ENCODE measurements at regions not wholly inside any gene's neighbourhood (a gene's known extent, or its start where the extent isn't known, plus 50 kb on each side); places are given as distances from the start of the nearest gene placed in this dataset.

DNA sequence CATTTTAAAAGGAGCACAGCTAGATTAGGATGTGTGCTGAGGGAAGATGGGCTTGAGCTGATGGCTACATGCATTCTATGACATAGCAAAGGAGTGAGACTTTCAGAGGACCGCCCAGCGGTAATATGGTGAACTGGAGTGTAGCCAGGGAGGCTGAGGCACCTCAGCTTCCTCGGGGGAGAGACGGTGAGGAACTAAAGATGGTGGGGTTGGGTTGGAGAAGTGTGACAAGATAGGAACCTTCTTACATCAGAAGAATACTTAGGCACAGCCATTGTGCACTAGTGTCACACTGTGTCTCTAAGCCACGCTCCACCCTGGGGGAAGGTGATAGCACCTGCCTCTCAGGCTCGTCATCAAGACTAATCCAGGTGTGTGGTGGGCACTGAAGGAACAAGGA is 118.0 kb upstream of the IRX2 start:
- CTCF ChIA-PET = no interaction called here
- Histone ChIP-seq H3K9me3 (ENCODE audit: control insufficient read depth, insufficient read depth, low read depth, low read length) (no peaks in the 10 kb centered on the region), H3K4me3 (ENCODE audit: low read depth in 2 of 2, low read length in 2 of 2) (no peak overlapping the region), H3K4me1 (ENCODE audit: control insufficient read depth, insufficient read depth, low read length) (no peaks in the 10 kb centered on the region), H3K36me3 (ENCODE audit: control insufficient read depth, insufficient read depth, low read length) (no peaks in the 10 kb centered on the region), H3K27ac (ENCODE audit: low read length) (no peak overlapping the region), H3K27me3 (ENCODE audit: control insufficient read depth, insufficient read depth, low read length) (no peaks in the 10 kb centered on the region)
- POLR2A ChIA-PET = no interaction called here
- no peak for DNase-seq (ENCODE audit: low read depth, low spot score)
- intact Hi-C loops (cut with micrococcal nuclease; ENCODE audit: unreplicated experiment) = no loop called here
- ATAC-seq = no peak
- no peak for TF ChIP-seq TCF7L2 (IDR thresholded peaks at IDR 0.05; ENCODE audit: low read depth, low read length)
- TF ChIP-seq, protein P1, sequence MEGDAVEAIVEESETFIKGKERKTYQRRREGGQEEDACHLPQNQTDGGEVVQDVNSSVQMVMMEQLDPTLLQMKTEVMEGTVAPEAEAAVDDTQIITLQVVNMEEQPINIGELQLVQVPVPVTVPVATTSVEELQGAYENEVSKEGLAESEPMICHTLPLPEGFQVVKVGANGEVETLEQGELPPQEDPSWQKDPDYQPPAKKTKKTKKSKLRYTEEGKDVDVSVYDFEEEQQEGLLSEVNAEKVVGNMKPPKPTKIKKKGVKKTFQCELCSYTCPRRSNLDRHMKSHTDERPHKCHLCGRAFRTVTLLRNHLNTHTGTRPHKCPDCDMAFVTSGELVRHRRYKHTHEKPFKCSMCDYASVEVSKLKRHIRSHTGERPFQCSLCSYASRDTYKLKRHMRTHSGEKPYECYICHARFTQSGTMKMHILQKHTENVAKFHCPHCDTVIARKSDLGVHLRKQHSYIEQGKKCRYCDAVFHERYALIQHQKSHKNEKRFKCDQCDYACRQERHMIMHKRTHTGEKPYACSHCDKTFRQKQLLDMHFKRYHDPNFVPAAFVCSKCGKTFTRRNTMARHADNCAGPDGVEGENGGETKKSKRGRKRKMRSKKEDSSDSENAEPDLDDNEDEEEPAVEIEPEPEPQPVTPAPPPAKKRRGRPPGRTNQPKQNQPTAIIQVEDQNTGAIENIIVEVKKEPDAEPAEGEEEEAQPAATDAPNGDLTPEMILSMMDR (IDR thresholded peaks at IDR 0.05) = no peak
- TF ChIP-seq, protein P2, sequence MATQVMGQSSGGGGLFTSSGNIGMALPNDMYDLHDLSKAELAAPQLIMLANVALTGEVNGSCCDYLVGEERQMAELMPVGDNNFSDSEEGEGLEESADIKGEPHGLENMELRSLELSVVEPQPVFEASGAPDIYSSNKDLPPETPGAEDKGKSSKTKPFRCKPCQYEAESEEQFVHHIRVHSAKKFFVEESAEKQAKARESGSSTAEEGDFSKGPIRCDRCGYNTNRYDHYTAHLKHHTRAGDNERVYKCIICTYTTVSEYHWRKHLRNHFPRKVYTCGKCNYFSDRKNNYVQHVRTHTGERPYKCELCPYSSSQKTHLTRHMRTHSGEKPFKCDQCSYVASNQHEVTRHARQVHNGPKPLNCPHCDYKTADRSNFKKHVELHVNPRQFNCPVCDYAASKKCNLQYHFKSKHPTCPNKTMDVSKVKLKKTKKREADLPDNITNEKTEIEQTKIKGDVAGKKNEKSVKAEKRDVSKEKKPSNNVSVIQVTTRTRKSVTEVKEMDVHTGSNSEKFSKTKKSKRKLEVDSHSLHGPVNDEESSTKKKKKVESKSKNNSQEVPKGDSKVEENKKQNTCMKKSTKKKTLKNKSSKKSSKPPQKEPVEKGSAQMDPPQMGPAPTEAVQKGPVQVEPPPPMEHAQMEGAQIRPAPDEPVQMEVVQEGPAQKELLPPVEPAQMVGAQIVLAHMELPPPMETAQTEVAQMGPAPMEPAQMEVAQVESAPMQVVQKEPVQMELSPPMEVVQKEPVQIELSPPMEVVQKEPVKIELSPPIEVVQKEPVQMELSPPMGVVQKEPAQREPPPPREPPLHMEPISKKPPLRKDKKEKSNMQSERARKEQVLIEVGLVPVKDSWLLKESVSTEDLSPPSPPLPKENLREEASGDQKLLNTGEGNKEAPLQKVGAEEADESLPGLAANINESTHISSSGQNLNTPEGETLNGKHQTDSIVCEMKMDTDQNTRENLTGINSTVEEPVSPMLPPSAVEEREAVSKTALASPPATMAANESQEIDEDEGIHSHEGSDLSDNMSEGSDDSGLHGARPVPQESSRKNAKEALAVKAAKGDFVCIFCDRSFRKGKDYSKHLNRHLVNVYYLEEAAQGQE (IDR thresholded peaks at IDR 0.05; ENCODE audit: insufficient read depth in 1 of 2, low read depth in 2 of 2, low read length in 1 of 2) = no peak
- no peak for TF ChIP-seq SIN3A (IDR thresholded peaks at IDR 0.05; ENCODE audit: borderline replicate concordance, insufficient read depth, low read depth, low read length)
- TF ChIP-seq POLR2AphosphoS5 (IDR thresholded peaks at IDR 0.05; ENCODE audit: low read depth, low read length) = no peak
- in situ Hi-C loops (cut with HindIII; ENCODE audit: low pct_unique_long_range_greater_than_20kb, low sequenced_read_pairs) = no loop called here
- no TSS peak for BruUV-seq (replicated peaks)

DNA sequence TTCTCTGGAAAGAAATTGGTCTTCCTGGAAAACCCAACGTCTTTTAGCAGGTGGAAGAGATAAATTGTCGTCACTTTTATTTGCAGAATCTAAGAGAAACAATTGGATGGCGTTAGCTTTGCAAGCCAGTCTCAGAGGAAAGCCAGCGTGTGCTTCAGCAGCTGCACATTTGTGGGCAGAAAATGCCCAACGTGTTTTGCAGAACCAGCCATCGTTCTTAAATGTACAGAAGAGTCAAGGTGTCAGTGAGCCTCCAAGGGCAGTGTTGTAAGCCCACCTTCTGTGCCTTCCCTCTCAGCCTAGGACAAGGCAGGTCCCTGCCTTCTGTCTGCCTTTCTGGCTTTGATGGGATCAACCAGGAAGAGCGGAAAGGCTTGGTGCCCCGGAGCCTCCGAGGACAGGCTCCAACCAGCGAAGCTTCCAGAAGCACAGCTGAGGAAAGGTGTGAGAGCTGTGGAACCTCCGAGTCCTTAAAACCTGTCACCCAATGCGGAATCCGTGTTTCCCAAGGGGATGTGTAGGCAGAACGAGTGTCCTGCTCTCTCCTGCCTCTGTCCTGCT is 116.0 kb upstream of the IRX2 start:
- ATAC-seq (no peak), DNase-seq (ENCODE audit: low read depth, low spot score) (no peak)
- in situ Hi-C loops (cut with HindIII; ENCODE audit: low pct_unique_long_range_greater_than_20kb, low sequenced_read_pairs) = no loop called here
- ChIA-PET CTCF (no interaction called here), POLR2A (no interaction called here)
- BruUV-seq (replicated peaks) = no TSS peak
- no peaks in the 10 kb centered on the region for H3K4me1 ChIP-seq (ENCODE audit: control insufficient read depth, insufficient read depth, low read length)
- no peaks in the 10 kb centered on the region for H3K9me3 ChIP-seq (ENCODE audit: control insufficient read depth, insufficient read depth, low read depth, low read length)
- H3K4me3 ChIP-seq (ENCODE audit: low read depth in 2 of 2, low read length in 2 of 2) = no peak overlapping the region
- TF ChIP-seq SIN3A (IDR thresholded peaks at IDR 0.05; ENCODE audit: borderline replicate concordance, insufficient read depth, low read depth, low read length) = no peak
- TF ChIP-seq POLR2AphosphoS5 (IDR thresholded peaks at IDR 0.05; ENCODE audit: low read depth, low read length) = no peak
- no peak for TF ChIP-seq TCF7L2 (IDR thresholded peaks at IDR 0.05; ENCODE audit: low read depth, low read length)
- TF ChIP-seq, protein P2 (IDR thresholded peaks at IDR 0.05; ENCODE audit: insufficient read depth in 1 of 2, low read depth in 2 of 2, low read length in 1 of 2) = no peak
- TF ChIP-seq, protein P1 (IDR thresholded peaks at IDR 0.05) = no peak
- H3K27me3 ChIP-seq (ENCODE audit: control insufficient read depth, insufficient read depth, low read length) = no peaks in the 10 kb centered on the region
- no peak overlapping the region for H3K27ac ChIP-seq (ENCODE audit: low read length)
- H3K36me3 ChIP-seq (ENCODE audit: control insufficient read depth, insufficient read depth, low read length) = no peaks in the 10 kb centered on the region
- intact Hi-C loops (cut with micrococcal nuclease; ENCODE audit: unreplicated experiment) = no loop called here

All from Panc1 (cell line).